HG03045 (cell line): ENCODE measurements at regions not wholly inside any gene's neighbourhood (a gene's known extent, or its start where the extent isn't known, plus 50 kb on each side); places are given as distances from the start of the nearest gene placed in this dataset.

Experiments used
- ATAC-seq: cut with Tn5 transposase; IDR thresholded peaks from one replicate; pipeline ENCODE4 v1.9.1; 2021; ENCODE audit warnings: mild to moderate bottlenecking, moderate library complexity; ENCODE audit not compliant: unreplicated experiment

DNA sequence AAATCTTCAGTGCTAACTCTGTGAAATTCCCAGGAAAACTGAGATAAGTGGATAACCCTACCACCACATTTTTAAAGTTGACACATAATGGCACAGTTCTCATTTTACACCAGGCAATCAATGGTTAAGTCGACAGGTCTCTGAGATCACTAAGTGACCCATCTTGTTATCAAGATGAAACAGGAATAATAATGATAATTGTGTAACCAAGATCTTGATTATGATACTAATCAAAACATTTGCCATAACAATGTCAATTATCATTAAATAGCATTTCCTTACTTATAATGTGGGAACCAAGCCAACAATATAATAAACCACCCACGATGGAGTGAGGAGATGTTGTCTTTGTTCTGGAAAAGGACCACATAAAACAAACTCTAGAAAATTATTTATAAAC is 541.6 kb downstream of the TFAP2B start:
- ATAC-seq: no peak

- ATAC-seq: no peak
These were observed 546.9 kb downstream of the TFAP2B start for GRCh38 chr6:51365566-51365965.

DNA sequence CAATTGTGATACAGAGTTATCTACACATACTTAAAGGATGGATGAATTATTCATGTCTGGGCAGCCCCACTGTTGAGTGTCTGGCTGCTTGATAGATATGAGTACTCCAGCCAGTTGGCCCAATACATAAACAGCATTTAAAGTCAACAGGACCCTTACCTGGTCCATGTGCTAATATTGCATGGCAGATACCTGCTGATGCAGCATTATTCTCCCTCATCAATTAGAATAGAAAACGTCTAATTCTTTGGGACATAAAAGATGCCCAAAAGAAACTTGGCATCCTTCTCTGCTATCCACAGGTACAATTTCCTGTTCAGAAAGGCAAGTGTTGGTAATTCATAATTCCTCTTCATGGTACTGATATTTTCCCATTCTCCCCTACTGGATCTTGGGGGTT is 550.8 kb downstream of the TFAP2B start:
- ATAC-seq: no peak

DNA sequence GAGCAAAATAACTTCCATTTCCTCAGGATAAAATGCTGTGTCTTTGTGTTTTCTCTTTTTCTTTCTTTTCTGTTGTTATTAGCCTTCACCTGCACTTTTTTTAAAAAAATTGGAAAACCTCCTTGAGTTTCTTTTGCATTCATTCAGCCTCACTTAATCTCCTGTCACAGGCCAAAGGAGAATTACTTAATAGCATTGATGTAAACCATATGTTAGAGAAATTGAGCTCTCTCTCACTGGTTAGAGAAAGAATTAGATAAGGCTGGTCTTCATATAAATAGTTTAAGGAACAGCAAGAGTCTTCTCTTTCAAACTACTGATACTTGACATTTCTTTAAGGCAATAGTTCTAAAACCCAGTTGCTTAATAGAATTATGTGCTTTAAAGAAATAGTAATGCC is 564.2 kb downstream of the TFAP2B start:
- ATAC-seq: no peak

DNA sequence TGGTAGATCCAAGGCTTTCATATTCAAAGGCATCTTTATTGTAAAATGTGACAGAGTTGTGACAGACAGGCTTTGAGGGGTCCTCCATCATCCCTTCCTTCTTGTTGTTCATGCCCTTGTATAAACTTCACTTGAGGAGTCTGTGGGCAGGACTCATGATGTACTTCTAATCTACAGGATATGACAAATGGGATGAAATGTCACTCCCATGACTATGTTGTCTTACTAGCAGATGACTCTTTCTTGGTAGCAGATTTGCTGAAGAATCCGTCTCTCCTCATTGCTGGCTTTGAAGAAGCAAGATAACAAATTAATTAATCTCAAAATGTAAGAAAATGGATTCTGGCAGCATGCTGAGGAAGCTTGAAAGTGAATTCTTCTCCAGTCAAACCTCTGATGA is 566.1 kb downstream of the TFAP2B start:
- no peak for ATAC-seq

GRCh38 chr6:51386347-51386836 is 567.7 kb downstream of the TFAP2B start:
- no peak for ATAC-seq

DNA sequence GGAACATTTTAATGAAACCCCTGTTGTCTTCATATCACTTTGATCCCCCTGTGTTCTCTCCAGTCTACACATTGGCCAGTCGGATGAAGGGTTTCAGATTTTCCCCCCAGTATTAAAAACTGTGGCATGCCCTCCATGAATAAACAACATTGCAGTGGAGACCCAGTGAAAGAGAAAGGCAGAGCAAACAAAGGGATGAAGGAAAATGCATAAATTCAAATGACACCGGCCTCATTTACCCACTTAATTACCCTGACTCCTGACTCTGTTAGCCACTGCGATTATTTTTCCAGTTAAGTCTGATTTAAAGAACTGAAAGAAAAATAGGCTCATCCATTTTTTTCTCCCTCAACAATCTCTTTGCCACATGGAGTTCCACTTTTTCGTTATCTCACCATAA is 569.2 kb downstream of the TFAP2B start:
- ATAC-seq: no peak

DNA sequence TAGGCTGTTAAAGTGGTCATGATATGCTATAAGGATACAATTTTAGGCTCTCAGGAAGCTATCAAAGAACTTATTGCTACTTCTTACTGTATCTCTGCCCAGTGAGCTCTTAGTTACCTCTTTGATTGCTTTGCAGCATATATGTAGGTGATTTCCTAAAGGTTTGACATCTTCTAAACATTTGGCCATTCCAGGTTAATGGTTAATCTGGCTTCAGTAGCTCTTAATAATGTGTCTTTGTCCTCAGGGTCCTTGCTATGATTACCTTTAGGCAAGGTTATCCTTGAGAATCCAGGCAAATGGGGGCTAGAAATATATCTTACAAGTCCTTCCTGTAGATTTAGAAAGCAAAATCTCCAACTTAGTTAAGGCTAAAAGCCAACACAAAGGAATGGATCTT is 575.4 kb downstream of the TFAP2B start:
- no peak for ATAC-seq

GRCh38 chr6:51396583-51396982 is 577.9 kb downstream of the TFAP2B start:
- no peak for ATAC-seq

DNA sequence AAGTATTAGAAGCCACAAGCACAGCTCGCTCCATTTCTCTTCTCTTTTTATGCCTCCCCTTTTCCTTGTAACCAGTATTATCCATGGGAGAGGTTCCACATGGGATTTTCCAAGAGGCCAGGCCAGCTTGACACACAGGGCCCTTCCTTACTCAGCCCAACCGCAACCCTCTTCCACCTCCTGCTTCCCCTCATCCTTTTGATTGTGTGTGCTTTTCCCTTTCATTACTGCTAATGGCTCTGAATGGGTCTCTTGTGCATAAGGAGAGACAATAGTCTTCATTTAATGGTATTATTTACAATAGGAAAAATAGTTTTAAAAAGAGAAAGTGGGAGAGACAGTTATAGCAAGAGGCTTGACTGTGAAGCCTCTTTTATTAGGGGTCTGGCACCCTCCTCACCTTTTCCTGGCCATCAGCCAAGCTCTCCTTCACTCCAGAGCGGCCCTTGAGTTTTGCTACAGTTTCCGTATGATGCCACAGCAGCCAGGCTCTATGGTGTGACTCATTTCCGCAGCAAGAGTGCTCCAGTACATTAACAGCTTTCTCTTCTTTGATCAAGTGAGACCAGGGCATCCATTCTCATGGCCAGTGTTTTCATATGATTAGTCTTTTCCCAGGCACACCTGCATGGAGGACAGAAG is 579.5 kb downstream of the TFAP2B start:
- no peak for ATAC-seq

- no peak for ATAC-seq
These were observed 580.1 kb downstream of the TFAP2B start for GRCh38 chr6:51398793-51399192.

DNA sequence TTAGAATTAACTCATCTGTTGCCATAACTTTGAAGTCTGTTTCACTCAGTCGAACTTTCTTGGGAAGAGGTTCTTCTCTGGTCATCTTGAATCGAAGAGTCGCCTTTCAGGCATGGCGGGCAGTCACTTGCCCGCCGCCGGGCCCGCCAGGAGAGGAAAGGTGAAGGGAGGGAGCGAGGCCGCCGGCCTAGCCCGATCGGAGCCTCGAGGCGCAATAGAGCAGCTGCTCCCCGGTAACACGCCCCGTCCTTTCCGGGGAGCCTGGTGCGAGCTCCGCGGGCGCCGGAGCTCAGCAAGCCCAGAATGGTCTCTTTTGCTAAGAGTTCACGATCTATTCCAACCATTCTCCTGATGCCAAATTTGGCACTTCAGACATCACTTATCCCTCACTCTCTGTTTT is 591.8 kb downstream of the TFAP2B start:
- no peak for ATAC-seq

DNA sequence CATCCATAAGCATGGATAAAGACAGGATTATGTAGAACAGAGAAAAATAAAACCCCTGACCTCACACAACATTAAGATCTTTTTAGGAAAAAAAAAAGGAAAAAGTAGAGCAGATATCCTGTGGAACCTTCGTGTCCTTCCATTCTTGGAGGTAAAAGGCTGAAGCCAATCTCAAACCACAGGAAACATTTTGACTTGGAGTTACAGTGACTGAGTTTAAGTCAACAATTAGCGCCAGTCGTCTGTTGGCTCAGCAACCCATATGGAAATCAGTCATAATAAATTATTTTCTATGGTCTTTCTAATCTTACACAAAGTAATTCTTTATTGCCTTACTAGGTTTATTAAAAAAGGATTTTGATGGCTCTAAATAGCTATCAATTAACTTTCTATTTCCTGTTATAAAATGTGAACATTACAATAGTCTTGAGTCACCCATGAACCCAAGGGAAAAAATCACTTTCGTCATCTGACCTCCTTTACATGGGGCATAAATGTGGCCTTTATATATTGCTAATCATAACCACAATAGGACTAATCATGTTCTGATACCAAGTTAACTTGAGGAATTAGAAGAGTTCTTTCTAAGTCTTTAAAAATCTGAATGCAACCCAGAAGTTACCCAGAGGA is 592.9 kb downstream of the TFAP2B start:
- no peak for ATAC-seq

GRCh38 chr6:51414361-51414760 is 595.7 kb downstream of the TFAP2B start:
- ATAC-seq: no peak

GRCh38 chr6:51415501-51415900 is 596.8 kb downstream of the TFAP2B start:
- ATAC-seq: no peak

GRCh38 chr6:51429017-51429712 is 610.5 kb downstream of the TFAP2B start:
- no peak for ATAC-seq

DNA sequence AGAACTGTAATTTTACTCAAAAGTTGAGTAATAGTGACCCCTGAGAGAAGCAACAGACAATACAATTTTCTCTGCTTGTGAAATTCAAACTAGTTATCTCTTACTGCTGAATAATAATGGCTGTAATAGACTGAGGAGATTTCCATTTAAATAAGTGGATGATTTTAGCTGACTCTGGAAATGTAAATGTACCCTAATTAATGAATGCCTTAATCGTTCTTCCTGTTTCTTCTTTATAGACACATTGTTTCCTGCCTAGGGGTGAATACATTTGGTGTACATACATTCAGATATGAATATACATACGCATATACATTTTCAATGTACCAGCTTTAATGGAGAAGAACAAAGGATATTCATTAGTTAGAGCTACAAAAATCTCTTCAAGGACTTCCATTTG is 611.9 kb downstream of the TFAP2B start:
- no peak for ATAC-seq

GRCh38 chr6:51432481-51432880 is 613.8 kb downstream of the TFAP2B start:
- ATAC-seq: no peak

- ATAC-seq: no peak
These were observed 631.7 kb downstream of the TFAP2B start for GRCh38 chr6:51450248-51450957.

- ATAC-seq: no peak
These were observed 632.3 kb downstream of the TFAP2B start for GRCh38 chr6:51450958-51451357.

DNA sequence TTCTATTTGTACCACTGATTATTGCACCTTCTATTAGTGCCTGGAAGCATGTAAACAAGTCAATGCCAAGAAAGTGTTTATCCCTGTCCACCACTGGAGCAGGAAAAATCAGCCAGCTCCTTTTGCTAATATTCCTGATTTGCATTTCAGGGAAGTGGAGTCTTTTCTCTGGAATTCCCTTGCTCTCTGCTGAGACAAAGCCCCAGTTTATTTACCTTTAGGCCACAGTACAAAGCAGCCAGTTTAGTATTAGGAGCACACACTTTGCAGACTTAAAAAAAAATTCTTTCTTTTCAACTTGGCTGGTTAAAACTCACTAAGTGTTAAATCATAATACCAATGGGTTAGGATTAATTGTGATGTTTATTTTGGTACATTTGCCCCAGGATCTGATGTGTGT is 631.1 kb downstream of the PKHD1 start:
- no peak for ATAC-seq

DNA sequence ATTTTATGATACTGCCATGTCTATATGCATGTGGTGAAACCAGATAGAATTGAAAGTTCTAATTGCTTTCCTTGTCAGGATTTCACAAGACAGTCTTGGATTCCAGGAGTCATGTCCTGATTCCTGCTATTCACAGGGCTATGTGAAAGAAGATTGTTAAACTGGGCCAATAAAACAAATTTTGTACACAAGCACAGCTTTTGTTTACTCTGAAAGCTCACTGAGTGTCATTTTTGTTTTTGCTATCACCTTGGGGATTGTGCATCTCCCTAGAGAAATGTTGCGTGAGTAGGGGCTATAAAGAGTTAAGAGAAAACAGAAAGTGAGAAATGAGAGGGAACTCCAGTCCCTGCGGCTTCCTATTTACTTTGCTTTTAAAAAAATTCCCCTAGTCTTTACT is 627.5 kb downstream of the PKHD1 start:
- peak; percentile 93 for ATAC-seq
